HG03196 (cell line): ENCODE measurements at regions not wholly inside any gene's neighbourhood (a gene's known extent, or its start where the extent isn't known, plus 50 kb on each side); places are given as distances from the start of the nearest gene placed in this dataset.
"Not testable (repeated sequence)": the region's sequence is repeated elsewhere in the genome, so short reads cannot be mapped to it uniquely, and the experiment has no call there.

ENCODE experiments used
- ATAC-seq: cut with Tn5 transposase; IDR thresholded peaks from one replicate; pipeline ENCODE4 v1.9.1; 2021; ENCODE audit not compliant: unreplicated experiment

DNA sequence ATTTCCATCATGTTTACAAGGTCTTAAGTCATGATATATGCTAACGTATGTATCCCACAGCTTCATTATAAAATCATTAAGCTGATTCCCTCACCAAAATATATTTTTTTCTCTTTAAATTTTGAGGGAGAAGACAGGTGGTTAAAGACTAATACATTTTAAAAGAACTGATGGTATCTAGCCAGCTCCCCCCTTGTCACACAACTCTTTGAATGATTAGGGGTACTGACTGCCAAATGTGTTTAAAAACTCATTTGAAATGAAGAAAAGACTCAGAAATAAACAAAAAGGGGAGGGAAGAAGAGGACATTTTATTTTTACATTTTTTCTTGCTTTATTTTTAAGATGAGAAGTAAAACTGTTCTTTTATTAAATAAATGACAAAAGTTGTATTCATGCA, 805.3 kb downstream of the SATB2 start:
- no peak for ATAC-seq

DNA sequence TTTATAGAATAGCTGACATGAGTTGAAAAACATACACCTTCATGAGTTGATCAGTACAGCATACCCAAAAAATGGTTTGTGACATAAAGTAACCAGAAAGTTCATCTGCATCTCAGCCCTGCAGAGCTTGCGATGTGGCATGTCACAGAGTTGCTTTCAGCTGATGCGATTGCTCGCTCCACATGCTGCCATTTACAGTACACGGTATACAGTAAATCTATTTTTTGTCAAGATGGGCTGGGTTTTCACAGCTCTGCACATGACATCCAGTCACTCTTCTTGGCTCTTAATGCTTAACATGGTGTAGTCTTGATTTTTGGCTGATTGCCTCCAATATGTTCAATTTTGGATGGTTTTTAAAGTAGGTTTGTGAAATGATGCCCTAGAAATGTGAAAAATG, 811.9 kb downstream of the SATB2 start:
- no peak for ATAC-seq

- no peak for ATAC-seq
These were observed 816.6 kb downstream of the SATB2 start for GRCh38 chr2:198641161-198641560.

GRCh38 chr2:198640463-198640862, 817.3 kb downstream of the SATB2 start:
- no peak for ATAC-seq

DNA sequence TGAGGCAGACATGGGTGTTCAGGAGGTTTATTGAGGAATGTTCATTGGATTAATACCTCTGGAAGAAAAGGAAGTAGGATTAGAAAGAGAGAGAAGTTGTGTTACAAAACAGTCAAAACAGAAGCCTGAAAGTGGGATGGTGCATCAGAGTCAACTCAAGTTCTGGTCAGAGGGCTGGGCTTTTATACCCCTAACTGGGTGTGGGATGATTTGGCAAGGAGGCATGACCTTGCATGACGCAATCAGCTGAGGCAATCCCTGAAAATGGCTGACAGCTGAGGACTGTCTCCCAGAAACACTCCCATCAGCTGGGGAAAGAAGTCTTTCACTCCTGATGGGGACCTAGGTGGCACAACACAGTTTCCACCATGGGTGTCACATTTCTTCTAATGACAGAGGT, 818.2 kb downstream of the SATB2 start:
- ATAC-seq = no peak

DNA sequence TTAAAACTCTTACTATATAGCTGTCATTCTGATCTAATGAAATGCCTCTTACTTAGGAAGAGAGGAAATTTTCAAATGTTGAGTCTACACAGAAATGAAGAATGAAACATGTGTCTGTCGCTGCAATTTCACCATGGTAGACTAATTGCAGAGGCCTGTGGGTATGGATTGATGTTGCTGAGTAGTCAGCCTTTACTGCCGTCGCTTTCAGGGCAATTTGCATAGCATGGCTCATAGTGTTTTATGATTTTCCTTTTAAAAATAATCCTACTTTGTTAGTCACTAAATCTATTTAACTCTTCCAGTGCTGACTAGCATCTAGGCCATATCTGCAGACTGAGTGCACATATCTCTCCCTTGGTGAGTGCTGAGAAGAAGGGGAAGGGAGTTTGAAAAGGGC, 819.2 kb downstream of the SATB2 start:
- ATAC-seq = no peak

DNA sequence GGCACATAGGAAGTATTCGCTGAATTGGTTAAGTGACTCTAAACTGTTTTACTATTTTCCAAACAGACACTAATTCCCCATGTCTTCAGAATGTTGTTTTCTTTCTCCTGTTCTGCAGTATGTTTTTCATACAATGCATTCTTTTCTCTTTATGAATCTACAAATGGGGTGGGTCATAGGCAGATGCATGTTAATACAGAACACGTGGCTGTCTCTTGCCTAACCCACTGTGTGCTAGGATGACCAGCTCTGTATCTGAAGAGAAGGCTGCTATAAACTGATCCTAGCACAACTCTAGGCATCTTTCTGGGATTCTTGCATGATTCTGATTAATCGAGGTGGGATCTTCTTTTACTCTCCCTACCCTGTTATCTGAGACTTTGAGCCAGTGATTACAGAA, 826.0 kb downstream of the PLCL1 start:
- ATAC-seq = no peak

DNA sequence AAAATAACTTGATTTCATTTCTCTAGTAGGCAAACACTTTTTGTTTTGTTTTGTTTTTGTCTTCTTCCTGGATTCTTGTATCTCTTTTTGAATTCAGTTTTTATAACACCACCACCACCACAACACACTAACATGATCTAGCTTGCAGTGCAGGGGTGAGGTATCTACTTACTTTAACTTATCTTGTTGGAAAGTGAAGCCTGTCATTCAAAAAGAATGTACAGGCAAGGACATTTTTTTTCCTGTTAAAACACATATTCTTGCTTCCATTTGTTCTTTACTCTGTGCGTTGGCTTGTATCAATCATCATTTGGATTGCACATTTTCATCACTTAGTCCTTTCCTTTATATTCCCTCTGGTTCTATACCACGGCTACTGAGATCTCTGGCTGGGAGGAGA, 824.2 kb downstream of the PLCL1 start:
- no peak for ATAC-seq

GRCh38 chr2:198622986-198623730, 818.8 kb downstream of the PLCL1 start:
- ATAC-seq = no peak

GRCh38 chr2:198615972-198616371, 811.6 kb downstream of the PLCL1 start:
- no peak for ATAC-seq

DNA sequence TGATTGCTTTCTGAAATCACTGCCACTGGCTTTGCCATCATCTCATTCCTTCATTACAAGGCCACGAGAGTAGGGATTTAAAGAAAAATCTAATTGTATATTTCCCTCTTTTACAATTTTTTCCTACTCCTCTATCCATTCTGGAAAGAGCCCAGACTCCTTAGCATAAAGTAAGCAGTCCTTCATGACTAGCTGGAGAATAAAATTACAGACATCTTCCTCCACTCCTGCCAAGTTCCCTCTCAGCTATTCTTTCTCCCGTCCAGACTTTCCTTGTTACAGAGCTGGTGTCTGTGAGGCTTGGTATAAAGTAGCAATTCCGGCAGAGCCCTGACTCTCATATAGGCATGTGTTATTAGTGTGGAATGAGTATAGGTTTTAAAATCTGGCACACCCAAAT, 806.8 kb downstream of the PLCL1 start:
- ATAC-seq = no peak

- no peak for ATAC-seq
These were observed 800.2 kb downstream of the PLCL1 start for GRCh38 chr2:198604599-198604998.

DNA sequence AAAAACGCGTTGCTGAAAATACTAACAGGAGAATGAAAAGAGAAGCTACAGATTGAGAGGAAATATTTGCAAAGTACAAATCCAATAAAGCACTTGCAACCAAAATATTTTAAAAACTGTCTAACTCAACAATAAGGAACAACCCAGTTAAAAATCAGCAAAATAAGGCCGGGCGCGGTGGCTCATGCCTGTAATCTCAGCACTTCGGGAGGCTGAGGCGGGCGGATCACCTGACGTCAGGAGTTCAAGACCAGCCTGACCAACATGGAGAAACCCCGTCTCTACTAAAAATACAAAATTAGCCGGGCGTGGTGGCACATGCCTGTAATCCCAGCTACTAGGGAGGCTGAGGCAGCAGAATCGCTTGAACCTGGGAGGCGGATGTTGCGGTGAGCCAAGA, 798.6 kb downstream of the PLCL1 start:
- ATAC-seq = not testable (repeated sequence)

DNA sequence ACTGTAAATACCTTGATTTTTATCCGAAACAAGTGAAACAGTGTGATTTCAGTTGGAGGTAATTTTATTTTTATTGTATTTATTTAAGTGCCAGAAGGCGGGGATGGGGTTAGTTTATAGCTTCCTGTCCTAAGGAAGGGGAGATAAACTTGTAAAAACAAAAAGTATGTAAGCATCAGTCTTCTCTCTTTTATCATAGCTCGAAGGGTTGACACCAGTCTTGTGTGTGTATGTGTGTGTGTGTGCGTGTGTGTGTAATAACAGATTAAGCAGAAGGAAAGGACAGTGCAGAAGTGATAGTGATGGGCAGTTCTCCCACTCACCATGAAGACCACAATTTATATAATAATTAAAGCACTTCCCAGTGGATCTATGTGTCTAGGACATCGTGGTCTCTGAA, 793.3 kb downstream of the PLCL1 start:
- ATAC-seq = no peak

- no peak for ATAC-seq
These were observed 792.6 kb downstream of the PLCL1 start for GRCh38 chr2:198596985-198597384.

- no peak for ATAC-seq
These were observed 791.3 kb downstream of the PLCL1 start for GRCh38 chr2:198595721-198596120.

DNA sequence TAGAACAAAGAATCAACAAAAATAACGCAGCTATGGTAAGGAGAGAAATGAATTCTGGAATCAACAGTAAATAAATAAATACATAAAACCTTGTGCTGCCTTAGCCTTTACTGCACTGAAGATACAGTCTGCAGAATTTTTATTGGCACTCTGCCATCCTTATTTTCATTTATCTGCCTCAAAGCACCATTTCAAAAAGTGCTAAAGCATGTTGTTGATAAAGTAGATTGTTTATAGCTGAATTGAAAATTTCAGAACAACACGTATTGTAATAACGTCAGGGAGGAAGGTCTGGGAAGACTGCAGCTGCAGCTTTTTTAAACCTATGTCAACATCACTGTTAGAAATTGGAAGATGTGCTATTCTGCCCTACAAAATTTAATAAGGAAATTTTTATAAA, 787.2 kb downstream of the PLCL1 start:
- ATAC-seq = no peak

- ATAC-seq = no peak
These were observed 783.3 kb downstream of the PLCL1 start for GRCh38 chr2:198587741-198588140.

GRCh38 chr2:198587240-198587639, 782.8 kb downstream of the PLCL1 start:
- ATAC-seq = no peak

- no peak for ATAC-seq
These were observed 767.0 kb downstream of the PLCL1 start for GRCh38 chr2:198571393-198571792.

DNA sequence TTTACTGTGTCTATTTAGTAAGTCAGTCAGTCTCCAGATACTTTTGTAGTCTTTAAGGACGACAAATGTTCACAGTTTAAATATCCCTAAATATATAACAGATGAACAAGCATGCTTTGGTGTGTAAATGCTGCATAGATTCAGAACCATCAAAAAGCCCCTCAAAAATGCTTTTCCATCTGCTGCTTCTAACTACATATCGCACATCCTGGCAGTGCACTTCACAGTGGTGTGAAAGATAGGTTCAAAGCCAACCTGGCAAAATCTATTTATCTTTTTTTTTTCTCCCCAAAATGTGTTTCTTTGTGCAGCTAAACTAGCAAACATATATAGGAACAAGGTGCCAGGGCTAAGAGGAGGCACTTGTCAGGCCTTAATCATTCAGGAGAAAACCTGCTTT, 753.8 kb downstream of the PLCL1 start:
- no peak for ATAC-seq

- no peak for ATAC-seq
These were observed 741.7 kb downstream of the PLCL1 start for GRCh38 chr2:198546122-198546521.

- ATAC-seq = no peak
These were observed 741.0 kb downstream of the PLCL1 start for GRCh38 chr2:198545411-198545810.
